KMS-11 (cell line): ENCODE measurements at regions not wholly inside any gene's neighbourhood (a gene's known extent, or its start where the extent isn't known, plus 50 kb on each side); places are given as distances from the start of the nearest gene placed in this dataset.

Experiments
- H2AFZ ChIP-seq: fragments of 200-600 bp; sonication (generic); 2 replicates; pipeline ENCODE4 v1.6.1; 2016; ENCODE audit warnings: antibody characterized with exemption, mixed run types, low read depth
- H3K27ac ChIP-seq: fragments of 200-600 bp; sonication (generic); 2 replicates; pipeline ENCODE4 v1.6.1; 2016; ENCODE audit warnings: mild to moderate bottlenecking, mixed run types
- H3K27me3 ChIP-seq: fragments of 200-600 bp; sonication (generic); 2 replicates; pipeline ENCODE4 v1.6.1; 2017; ENCODE audit warnings: mild to moderate bottlenecking, low read depth, mixed run types, moderate library complexity; ENCODE audit not compliant: insufficient read depth
- H3K36me3 ChIP-seq: fragments of 200-600 bp; sonication (generic); 2 replicates; pipeline ENCODE4 v1.6.1; 2017; ENCODE audit warnings: mild to moderate bottlenecking, mixed run types; ENCODE audit not compliant: insufficient read depth
- H3K4me1 ChIP-seq: fragments of 200-600 bp; sonication (generic); 2 replicates; pipeline ENCODE4 v1.6.1; 2016; ENCODE audit warnings: mild to moderate bottlenecking, low read depth, mixed run types; ENCODE audit not compliant: poor library complexity, severe bottlenecking
- H3K4me2 ChIP-seq: fragments of 200-600 bp; sonication (generic); 2 replicates; pipeline ENCODE4 v1.7.0; 2016; ENCODE audit warnings: mild to moderate bottlenecking, mixed run types
- H3K4me3 ChIP-seq: fragments of 200-600 bp; sonication (generic); IDR thresholded peaks from 2 replicates; pipeline ENCODE4 v1.6.1; 2017; ENCODE audit warnings: low read depth, low read length, mixed read lengths; ENCODE audit not compliant: insufficient read depth
- H3K79me2 ChIP-seq: fragments of 200-600 bp; sonication (generic); 2 replicates; pipeline ENCODE4 v1.6.1; 2016; ENCODE audit warnings: low read depth, mixed run types; ENCODE audit not compliant: insufficient read depth
- H3K9ac ChIP-seq: fragments of 200-600 bp; sonication (generic); 2 replicates; pipeline ENCODE4 v1.6.1; 2016; ENCODE audit warnings: mild to moderate bottlenecking, mixed run types
- H4K20me1 ChIP-seq: fragments of 200-600 bp; sonication (generic); 2 replicates; pipeline ENCODE4 v1.6.1; 2016; ENCODE audit warnings: mild to moderate bottlenecking, mixed run types; ENCODE audit not compliant: insufficient read depth
- TF ChIP-seq, protein P1 (sequence below): fragments of 200-600 bp; sonication (generic); conservative IDR thresholded peaks from 2 replicates; pipeline ENCODE4 v1.6.1; 2017; ENCODE audit warnings: low read depth, mild to moderate bottlenecking, antibody characterized with exemption, low read length, moderate library complexity, mixed read lengths

- H3K4me1 ChIP-seq = peaks cover 55% of the 10 kb centered on the region
- H3K9ac ChIP-seq = peak overlapping the region; percentile 38
- H3K36me3 ChIP-seq = no peaks in the 10 kb centered on the region
- TF ChIP-seq, protein P1, sequence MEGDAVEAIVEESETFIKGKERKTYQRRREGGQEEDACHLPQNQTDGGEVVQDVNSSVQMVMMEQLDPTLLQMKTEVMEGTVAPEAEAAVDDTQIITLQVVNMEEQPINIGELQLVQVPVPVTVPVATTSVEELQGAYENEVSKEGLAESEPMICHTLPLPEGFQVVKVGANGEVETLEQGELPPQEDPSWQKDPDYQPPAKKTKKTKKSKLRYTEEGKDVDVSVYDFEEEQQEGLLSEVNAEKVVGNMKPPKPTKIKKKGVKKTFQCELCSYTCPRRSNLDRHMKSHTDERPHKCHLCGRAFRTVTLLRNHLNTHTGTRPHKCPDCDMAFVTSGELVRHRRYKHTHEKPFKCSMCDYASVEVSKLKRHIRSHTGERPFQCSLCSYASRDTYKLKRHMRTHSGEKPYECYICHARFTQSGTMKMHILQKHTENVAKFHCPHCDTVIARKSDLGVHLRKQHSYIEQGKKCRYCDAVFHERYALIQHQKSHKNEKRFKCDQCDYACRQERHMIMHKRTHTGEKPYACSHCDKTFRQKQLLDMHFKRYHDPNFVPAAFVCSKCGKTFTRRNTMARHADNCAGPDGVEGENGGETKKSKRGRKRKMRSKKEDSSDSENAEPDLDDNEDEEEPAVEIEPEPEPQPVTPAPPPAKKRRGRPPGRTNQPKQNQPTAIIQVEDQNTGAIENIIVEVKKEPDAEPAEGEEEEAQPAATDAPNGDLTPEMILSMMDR = no peak
- no peaks in the 10 kb centered on the region for H4K20me1 ChIP-seq
- no peaks in the 10 kb centered on the region for H3K27me3 ChIP-seq
- peak overlapping the region; percentile 35 for H2AFZ ChIP-seq
- H3K27ac ChIP-seq = peak overlapping the region; percentile 88
- no peaks in the 10 kb centered on the region for H3K79me2 ChIP-seq
- H3K4me2 ChIP-seq = peak overlapping the region; percentile 67
- no peak overlapping the region for H3K4me3 ChIP-seq
Measured at GRCh38 chr11:41786087-41786486, 326.6 kb upstream of the LRRC4C start.

GRCh38 chr11:41788177-41788576, 328.7 kb upstream of the LRRC4C start:
- H3K9ac ChIP-seq = no peak overlapping the region
- no peak overlapping the region for H3K4me2 ChIP-seq
- H3K79me2 ChIP-seq = no peaks in the 10 kb centered on the region
- no peak overlapping the region for H3K27ac ChIP-seq
- no peaks in the 10 kb centered on the region for H3K27me3 ChIP-seq
- H4K20me1 ChIP-seq = no peaks in the 10 kb centered on the region
- no peak overlapping the region for H2AFZ ChIP-seq
- TF ChIP-seq, protein P1 = no peak
- H3K4me3 ChIP-seq = no peak overlapping the region
- no peaks in the 10 kb centered on the region for H3K36me3 ChIP-seq
- H3K4me1 ChIP-seq = peaks cover 70% of the 10 kb centered on the region

- Histone ChIP-seq H3K79me2 (no peaks in the 10 kb centered on the region), H3K4me1 (peaks cover 66% of the 10 kb centered on the region), H4K20me1 (no peaks in the 10 kb centered on the region), H3K27me3 (no peaks in the 10 kb centered on the region), H3K9ac (no peak overlapping the region), H3K27ac (no peak overlapping the region), H3K4me2 (peak overlapping the region; percentile 10; the same call in 1 of the 2 replicates), H2AFZ (no peak overlapping the region), H3K4me3 (no peak overlapping the region), H3K36me3 (no peaks in the 10 kb centered on the region)
- TF ChIP-seq, protein P1 = no peak
Measured at GRCh38 chr11:41789376-41789775, 329.9 kb upstream of the LRRC4C start.

DNA sequence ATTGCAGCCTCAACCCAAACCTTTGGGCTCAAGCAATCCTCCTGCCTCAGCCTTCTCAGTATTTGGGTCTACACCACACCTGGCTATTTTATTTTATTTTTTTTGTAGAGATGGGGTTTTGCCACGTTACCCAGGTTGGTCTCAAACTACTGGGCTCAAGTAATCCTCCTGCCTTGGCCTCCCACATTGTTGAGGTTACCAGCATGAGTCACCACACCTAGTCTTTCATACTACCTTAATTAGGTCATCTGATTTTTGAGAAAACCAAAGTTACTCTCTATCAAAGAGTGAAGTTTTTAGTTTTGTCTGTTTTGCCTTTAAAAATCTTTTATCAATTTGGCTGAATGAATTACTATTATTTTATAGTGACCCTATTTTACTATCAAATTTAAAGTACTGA, 335.6 kb upstream of the LRRC4C start:
- H3K4me2 ChIP-seq = no peak overlapping the region
- no peaks in the 10 kb centered on the region for H3K79me2 ChIP-seq
- peaks cover 30% of the 10 kb centered on the region for H3K4me1 ChIP-seq
- no peaks in the 10 kb centered on the region for H3K27me3 ChIP-seq
- H3K27ac ChIP-seq = no peak overlapping the region
- H3K9ac ChIP-seq = no peak overlapping the region
- TF ChIP-seq, protein P1 = no peak
- H3K4me3 ChIP-seq = no peak overlapping the region
- no peaks in the 10 kb centered on the region for H3K36me3 ChIP-seq
- H4K20me1 ChIP-seq = no peaks in the 10 kb centered on the region
- no peak overlapping the region for H2AFZ ChIP-seq

DNA sequence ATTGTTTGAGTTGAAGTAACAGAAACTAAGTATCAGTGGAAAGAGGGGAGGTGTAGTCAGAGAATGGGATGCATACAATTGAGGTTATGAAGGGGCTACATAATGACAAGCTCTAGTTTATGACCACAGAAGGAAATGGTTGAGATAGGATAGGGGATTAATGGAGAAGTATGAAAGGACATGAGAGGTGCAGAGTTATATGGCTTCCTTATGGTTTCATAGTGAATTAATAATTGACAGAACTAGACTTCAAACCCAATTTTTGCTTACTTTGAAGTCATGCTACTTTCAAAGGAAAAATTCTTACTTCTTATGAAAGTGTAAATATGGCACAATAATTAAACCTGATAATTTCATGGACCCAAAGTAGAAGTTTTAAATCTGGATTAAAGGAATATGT, 340.3 kb upstream of the LRRC4C start:
- H2AFZ ChIP-seq = no peak overlapping the region
- H3K9ac ChIP-seq = no peak overlapping the region
- peaks cover 4% of the 10 kb centered on the region for H3K4me1 ChIP-seq
- H3K79me2 ChIP-seq = no peaks in the 10 kb centered on the region
- no peak overlapping the region for H3K4me3 ChIP-seq
- H3K27ac ChIP-seq = no peak overlapping the region
- H3K4me2 ChIP-seq = no peak overlapping the region
- TF ChIP-seq, protein P1 = no peak
- no peaks in the 10 kb centered on the region for H3K27me3 ChIP-seq
- no peaks in the 10 kb centered on the region for H4K20me1 ChIP-seq
- no peaks in the 10 kb centered on the region for H3K36me3 ChIP-seq
